Activated CD4-positive, alpha-beta memory T cell treated with anti-CD3 and anti-CD28 coated beads for 36 hours (primary cell): ENCODE measurements at regions not wholly inside any gene's neighbourhood (a gene's known extent, or its start where the extent isn't known, plus 50 kb on each side); places are given as distances from the start of the nearest gene placed in this dataset.

Experiments
- CTCF ChIA-PET: fragments of 350-600 bp; sonication (Branson Sonifier 250); formaldehyde crosslinking; loops from one replicate; lab custom pipeline; 2021; ENCODE audit warnings: antibody characterized with exemption, inconsistent platforms; lab: Charles Lee
- POLR2A ChIA-PET: fragments of 350-600 bp; sonication (Branson Sonifier 250); formaldehyde crosslinking; loops from one replicate; lab custom pipeline; 2021; ENCODE audit warnings: antibody characterized with exemption; lab: Charles Lee
- DNase-seq: peaks from one replicate; pipeline ENCODE4 v3.0.0-alpha.2; 2020
- H3K27ac Mint-ChIP-seq: one replicate; pipeline ENCODE4 v1.8.0; 2021; ENCODE audit warnings: mixed read lengths
- H3K27me3 Mint-ChIP-seq: one replicate; pipeline ENCODE4 v1.8.0; 2021; ENCODE audit warnings: mixed read lengths
- H3K36me3 Mint-ChIP-seq: one replicate; pipeline ENCODE4 v1.8.0; 2021; ENCODE audit warnings: mixed read lengths
- H3K4me1 Mint-ChIP-seq: one replicate; pipeline ENCODE4 v1.8.0; 2021; ENCODE audit warnings: low read depth, mixed read lengths
- H3K4me3 Mint-ChIP-seq: one replicate; pipeline ENCODE4 v1.8.0; 2021; ENCODE audit warnings: mild to moderate bottlenecking, mixed read lengths
- H3K9me3 Mint-ChIP-seq: one replicate; pipeline ENCODE4 v1.8.0; 2021; ENCODE audit warnings: mixed read lengths
- intact Hi-C: fragments of 100-400 bp; cut with micrococcal nuclease; formaldehyde crosslinking; loops from one replicate; pipeline ENCODE4 v1.15.1; 2023

- Mint-ChIP-seq H3K27ac (no peak overlapping the region), H3K9me3 (no peaks in the 10 kb centered on the region), H3K27me3 (no peaks in the 10 kb centered on the region), H3K36me3 (no peaks in the 10 kb centered on the region), H3K4me1 (no peaks in the 10 kb centered on the region), H3K4me3 (no peak overlapping the region)
- intact Hi-C loops, result no loop called here
- DNase-seq, result no peak
- ChIA-PET CTCF (no interaction called here), POLR2A (no interaction called here)
Measured at GRCh38 chr17:72445055-72445991, 324.5 kb downstream of the SOX9 start.

- Mint-ChIP-seq H3K36me3 (no peaks in the 10 kb centered on the region), H3K27ac (no peak overlapping the region), H3K9me3 (no peaks in the 10 kb centered on the region), H3K4me3 (no peak overlapping the region), H3K4me1 (no peaks in the 10 kb centered on the region), H3K27me3 (no peaks in the 10 kb centered on the region)
- intact Hi-C loops, result no loop called here
- no peak for DNase-seq
- ChIA-PET CTCF (no interaction called here), POLR2A (no interaction called here)
Measured at GRCh38 chr17:72446118-72446517, 325.3 kb downstream of the SOX9 start.

GRCh38 chr17:72446525-72447250 is 325.9 kb downstream of the SOX9 start:
- Mint-ChIP-seq H3K36me3 (no peaks in the 10 kb centered on the region), H3K4me1 (no peaks in the 10 kb centered on the region), H3K27ac (no peak overlapping the region), H3K4me3 (no peak overlapping the region), H3K27me3 (no peaks in the 10 kb centered on the region), H3K9me3 (no peaks in the 10 kb centered on the region)
- intact Hi-C loops, result no loop called here
- CTCF ChIA-PET, result no interaction called here
- no peak for DNase-seq
- POLR2A ChIA-PET, result no interaction called here

DNA sequence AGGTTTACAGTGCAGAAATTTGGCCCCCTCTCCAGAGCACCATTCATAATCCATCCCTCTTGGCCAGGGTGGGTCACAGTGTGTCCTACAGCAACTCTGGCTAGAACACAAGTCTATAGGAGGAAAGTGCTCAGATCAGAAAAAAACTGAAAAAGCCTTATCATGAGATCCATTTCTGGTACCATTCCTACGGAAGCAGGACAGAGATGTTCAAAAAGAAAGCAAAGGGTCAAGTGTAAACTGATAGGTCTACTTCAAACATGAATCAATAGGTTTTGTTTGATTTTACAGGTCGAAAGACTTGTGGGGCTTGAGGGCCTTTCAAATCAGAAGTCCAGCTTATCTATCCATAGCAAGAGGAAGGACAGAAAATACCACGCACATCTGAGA is 326.4 kb downstream of the SOX9 start:
- no peak for DNase-seq
- no peak overlapping the region for H3K4me3 Mint-ChIP-seq
- H3K27ac Mint-ChIP-seq, result no peak overlapping the region
- H3K27me3 Mint-ChIP-seq, result no peaks in the 10 kb centered on the region
- H3K4me1 Mint-ChIP-seq, result no peaks in the 10 kb centered on the region
- intact Hi-C loops, result no loop called here
- POLR2A ChIA-PET, result no interaction called here
- no peaks in the 10 kb centered on the region for H3K9me3 Mint-ChIP-seq
- no peaks in the 10 kb centered on the region for H3K36me3 Mint-ChIP-seq
- CTCF ChIA-PET, result no interaction called here

GRCh38 chr17:72448019-72448418 is 327.2 kb downstream of the SOX9 start:
- DNase-seq, result no peak
- Mint-ChIP-seq H3K27me3 (no peaks in the 10 kb centered on the region), H3K27ac (no peak overlapping the region), H3K36me3 (no peaks in the 10 kb centered on the region), H3K4me1 (no peaks in the 10 kb centered on the region), H3K9me3 (no peaks in the 10 kb centered on the region), H3K4me3 (no peak overlapping the region)
- POLR2A ChIA-PET, result no interaction called here
- intact Hi-C loops, result no loop called here
- CTCF ChIA-PET, result no interaction called here

DNA sequence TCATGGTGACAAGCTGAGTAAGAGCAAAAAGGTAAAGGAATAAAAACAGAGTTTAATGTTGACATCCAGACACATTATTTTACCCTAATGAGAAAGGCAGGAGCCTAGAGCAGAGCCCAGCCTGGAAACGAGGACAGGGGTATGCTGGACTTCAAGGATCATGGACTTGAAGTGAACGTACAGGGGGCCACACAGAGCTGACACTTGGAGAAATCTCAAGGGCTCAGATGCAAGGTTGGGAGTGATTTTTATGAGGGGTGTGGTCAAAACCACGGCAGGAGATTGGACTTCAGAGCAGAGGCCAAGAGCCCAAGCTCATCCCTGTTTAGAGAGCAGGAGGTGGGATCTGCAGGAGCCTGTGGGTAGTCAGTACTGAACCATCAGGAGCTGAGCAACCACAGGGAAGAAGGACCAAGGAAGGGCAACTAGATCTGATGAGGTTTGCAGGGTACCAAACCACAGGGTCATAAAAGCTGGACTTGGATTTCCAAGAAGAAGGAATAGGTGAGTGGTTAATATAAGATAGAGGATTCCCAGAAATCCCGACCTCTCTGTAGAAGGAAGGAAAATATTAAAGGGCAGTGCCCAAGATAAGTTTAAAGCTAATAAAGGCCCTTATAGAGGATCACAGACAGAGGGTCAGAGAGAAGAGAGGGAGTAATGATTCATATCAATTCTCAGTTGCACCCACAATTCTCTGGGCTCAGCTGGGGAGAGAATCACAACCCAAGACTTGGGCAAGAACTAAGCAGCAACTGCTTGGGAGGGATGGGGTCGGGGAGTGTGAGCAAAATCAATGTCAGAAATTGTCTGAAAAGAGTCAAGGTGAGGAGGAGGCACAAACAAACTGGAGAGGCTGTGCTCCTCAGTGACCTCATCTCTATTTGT is 331.7 kb downstream of the SOX9 start:
- POLR2A ChIA-PET, result no interaction called here
- H3K9me3 Mint-ChIP-seq, result no peaks in the 10 kb centered on the region
- intact Hi-C loops, result no loop called here
- H3K27ac Mint-ChIP-seq, result no peak overlapping the region
- H3K36me3 Mint-ChIP-seq, result no peaks in the 10 kb centered on the region
- H3K4me3 Mint-ChIP-seq, result no peak overlapping the region
- no peaks in the 10 kb centered on the region for H3K4me1 Mint-ChIP-seq
- DNase-seq, result no peak
- no peaks in the 10 kb centered on the region for H3K27me3 Mint-ChIP-seq
- CTCF ChIA-PET, result no interaction called here

DNA sequence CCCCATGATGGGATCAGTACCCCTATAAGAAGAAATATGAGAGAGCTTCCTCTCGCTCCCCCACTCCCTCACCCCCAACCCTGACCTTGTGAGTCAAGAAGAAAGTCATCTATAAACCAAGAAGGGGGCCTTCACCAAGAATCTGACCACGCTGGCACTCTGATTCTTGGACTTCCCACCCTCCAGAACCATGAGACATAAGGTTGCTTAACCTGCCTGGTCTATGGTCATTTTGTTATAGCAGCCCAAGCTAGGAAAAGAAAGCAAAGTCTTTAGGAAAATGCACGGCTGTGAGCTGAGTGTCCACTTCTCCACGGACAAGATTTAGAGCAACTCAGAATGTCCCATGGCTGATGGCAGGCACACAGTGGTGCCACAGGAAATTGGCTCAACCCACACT is 333.5 kb downstream of the SOX9 start:
- intact Hi-C loops, result no loop called here
- Mint-ChIP-seq H3K27me3 (no peaks in the 10 kb centered on the region), H3K36me3 (no peaks in the 10 kb centered on the region), H3K27ac (no peak overlapping the region), H3K4me3 (no peak overlapping the region), H3K4me1 (no peaks in the 10 kb centered on the region), H3K9me3 (no peaks in the 10 kb centered on the region)
- ChIA-PET POLR2A (no interaction called here), CTCF (interaction anchor here (0.6 kb wide), 1 partner anchor 85 kb away, joined by 3 read pairs; no protein-coding TSS in a partner anchor)
- no peak for DNase-seq

- H3K4me1 Mint-ChIP-seq, result no peaks in the 10 kb centered on the region
- no peaks in the 10 kb centered on the region for H3K9me3 Mint-ChIP-seq
- H3K27ac Mint-ChIP-seq, result no peak overlapping the region
- H3K4me3 Mint-ChIP-seq, result no peak overlapping the region
- H3K27me3 Mint-ChIP-seq, result no peaks in the 10 kb centered on the region
- ChIA-PET CTCF (no interaction called here), POLR2A (no interaction called here)
- intact Hi-C loops, result no loop called here
- no peak for DNase-seq
- no peaks in the 10 kb centered on the region for H3K36me3 Mint-ChIP-seq
Measured at GRCh38 chr17:72455562-72455961, 334.7 kb downstream of the SOX9 start.

GRCh38 chr17:72456075-72456474 is 335.3 kb downstream of the SOX9 start:
- ChIA-PET POLR2A (no interaction called here), CTCF (no interaction called here)
- no peak for DNase-seq
- intact Hi-C loops, result no loop called here
- Mint-ChIP-seq H3K27ac (no peak overlapping the region), H3K27me3 (no peaks in the 10 kb centered on the region), H3K4me1 (no peaks in the 10 kb centered on the region), H3K36me3 (no peaks in the 10 kb centered on the region), H3K9me3 (no peaks in the 10 kb centered on the region), H3K4me3 (no peak overlapping the region)

DNA sequence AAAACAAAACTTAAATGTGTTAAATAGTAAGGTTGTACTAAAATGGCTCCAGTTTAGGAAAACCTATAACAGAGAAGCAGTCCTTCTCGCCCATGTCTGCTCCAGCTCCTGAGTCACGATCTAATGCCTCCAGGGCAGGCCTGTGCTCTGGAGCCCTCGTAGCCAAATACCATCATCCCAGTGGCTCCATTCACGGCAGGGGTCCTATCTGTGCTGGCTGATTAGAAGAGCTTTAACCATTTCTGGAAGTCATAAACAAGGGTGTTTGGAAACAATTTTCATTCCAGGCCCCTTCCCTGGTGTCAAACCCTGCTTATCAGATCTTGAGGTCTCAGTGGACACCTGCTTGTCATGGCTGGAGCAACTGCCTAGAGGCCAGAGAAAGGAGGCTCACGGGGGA is 336.9 kb downstream of the SOX9 start:
- CTCF ChIA-PET, result no interaction called here
- Mint-ChIP-seq H3K27me3 (no peaks in the 10 kb centered on the region), H3K9me3 (no peaks in the 10 kb centered on the region), H3K4me1 (no peaks in the 10 kb centered on the region), H3K4me3 (no peak overlapping the region), H3K36me3 (no peaks in the 10 kb centered on the region), H3K27ac (no peak overlapping the region)
- DNase-seq, result no peak
- intact Hi-C loops, result no loop called here
- POLR2A ChIA-PET, result no interaction called here

- H3K27ac Mint-ChIP-seq, result no peak overlapping the region
- H3K9me3 Mint-ChIP-seq, result no peaks in the 10 kb centered on the region
- no peaks in the 10 kb centered on the region for H3K36me3 Mint-ChIP-seq
- no peaks in the 10 kb centered on the region for H3K27me3 Mint-ChIP-seq
- DNase-seq, result no peak
- ChIA-PET CTCF (no interaction called here), POLR2A (no interaction called here)
- H3K4me3 Mint-ChIP-seq, result no peak overlapping the region
- intact Hi-C loops, result no loop called here
- no peaks in the 10 kb centered on the region for H3K4me1 Mint-ChIP-seq
Measured at GRCh38 chr17:72458301-72458700, 337.5 kb downstream of the SOX9 start.

- Mint-ChIP-seq H3K9me3 (no peaks in the 10 kb centered on the region), H3K4me3 (no peak overlapping the region), H3K4me1 (no peaks in the 10 kb centered on the region), H3K27ac (no peak overlapping the region), H3K27me3 (no peaks in the 10 kb centered on the region), H3K36me3 (no peaks in the 10 kb centered on the region)
- CTCF ChIA-PET, result no interaction called here
- DNase-seq, result no peak
- intact Hi-C loops, result no loop called here
- POLR2A ChIA-PET, result no interaction called here
Measured at GRCh38 chr17:72460711-72461110, 339.9 kb downstream of the SOX9 start.
